ENCODE measurements at regions not wholly inside any gene's neighbourhood (a gene's known extent, or its start where the extent isn't known, plus 50 kb on each side); places are given as distances from the start of the nearest gene placed in this dataset.

DNA sequence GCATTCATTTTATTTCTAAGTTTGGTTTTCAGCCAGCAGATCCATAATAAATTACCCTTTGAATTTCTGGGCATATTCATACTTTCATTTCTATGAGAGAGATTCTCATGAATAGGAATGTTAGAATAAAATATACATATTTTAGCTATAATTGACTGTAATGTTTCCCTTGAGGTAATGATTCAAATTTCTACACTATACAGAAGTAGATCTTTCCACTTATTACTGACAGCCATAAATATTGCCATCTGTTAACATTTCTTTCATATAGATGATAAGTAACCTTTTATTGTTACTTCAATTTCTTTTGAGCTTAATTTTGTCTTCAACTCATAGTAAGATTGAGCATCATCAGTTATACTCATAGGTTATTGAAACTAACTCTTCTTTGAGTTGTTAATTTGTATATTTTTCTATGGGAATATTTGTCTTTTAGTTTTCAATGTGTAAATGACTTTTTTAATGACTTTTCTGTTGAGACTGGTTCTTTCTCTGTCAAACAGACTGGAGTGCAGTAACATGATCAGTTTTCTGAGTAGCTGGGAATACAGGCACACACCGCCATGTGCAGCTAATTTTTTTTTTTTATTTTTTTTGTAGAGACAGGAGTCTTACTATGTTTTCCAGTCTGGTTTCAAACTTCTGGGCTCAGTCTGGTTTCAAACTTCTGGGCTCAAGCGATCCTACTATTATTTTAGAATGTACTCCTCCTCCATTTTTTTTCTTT, 991.6 kb downstream of the SLC6A15 start:
- H3K27me3 Mint-ChIP-seq: no peaks in the 10 kb centered on the region
- DNase-seq: no peak
- POLR2A ChIA-PET: no interaction called here
- no peaks in the 10 kb centered on the region for H3K9me3 Mint-ChIP-seq
- CTCF ChIA-PET: no interaction called here
- intact Hi-C loops (cut with micrococcal nuclease): no loop called here
- ATAC-seq: no peak
- TF ChIP-seq, protein P1, sequence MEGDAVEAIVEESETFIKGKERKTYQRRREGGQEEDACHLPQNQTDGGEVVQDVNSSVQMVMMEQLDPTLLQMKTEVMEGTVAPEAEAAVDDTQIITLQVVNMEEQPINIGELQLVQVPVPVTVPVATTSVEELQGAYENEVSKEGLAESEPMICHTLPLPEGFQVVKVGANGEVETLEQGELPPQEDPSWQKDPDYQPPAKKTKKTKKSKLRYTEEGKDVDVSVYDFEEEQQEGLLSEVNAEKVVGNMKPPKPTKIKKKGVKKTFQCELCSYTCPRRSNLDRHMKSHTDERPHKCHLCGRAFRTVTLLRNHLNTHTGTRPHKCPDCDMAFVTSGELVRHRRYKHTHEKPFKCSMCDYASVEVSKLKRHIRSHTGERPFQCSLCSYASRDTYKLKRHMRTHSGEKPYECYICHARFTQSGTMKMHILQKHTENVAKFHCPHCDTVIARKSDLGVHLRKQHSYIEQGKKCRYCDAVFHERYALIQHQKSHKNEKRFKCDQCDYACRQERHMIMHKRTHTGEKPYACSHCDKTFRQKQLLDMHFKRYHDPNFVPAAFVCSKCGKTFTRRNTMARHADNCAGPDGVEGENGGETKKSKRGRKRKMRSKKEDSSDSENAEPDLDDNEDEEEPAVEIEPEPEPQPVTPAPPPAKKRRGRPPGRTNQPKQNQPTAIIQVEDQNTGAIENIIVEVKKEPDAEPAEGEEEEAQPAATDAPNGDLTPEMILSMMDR (IDR thresholded peaks at IDR 0.05): no peak
- H3K4me3 Mint-ChIP-seq: no peak overlapping the region
- no peaks in the 10 kb centered on the region for H3K4me1 Mint-ChIP-seq (ENCODE audit: low read depth)
- no peaks in the 10 kb centered on the region for H3K36me3 Mint-ChIP-seq (ENCODE audit: low read depth)
- no peak overlapping the region for H3K27ac Mint-ChIP-seq

DNA sequence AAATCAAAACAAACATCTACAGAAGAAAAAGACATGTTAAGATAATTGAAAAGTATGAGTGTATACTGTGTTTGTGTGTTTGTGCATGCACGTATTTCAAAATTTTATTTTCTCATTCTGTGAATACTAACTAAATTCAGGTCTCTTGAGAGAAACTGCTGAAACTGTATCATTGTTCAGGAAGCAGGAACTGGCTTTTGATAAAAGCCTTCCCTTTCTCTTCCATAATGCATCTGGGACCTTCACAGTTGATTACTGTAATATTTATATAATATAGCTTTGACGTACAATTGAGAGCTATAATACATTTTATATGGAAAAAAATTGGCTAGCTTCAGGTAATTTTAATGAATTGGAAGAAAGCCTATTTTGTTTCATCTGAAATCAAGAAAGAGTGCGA, 993.5 kb downstream of the SLC6A15 start:
- Mint-ChIP-seq H3K4me1 (ENCODE audit: low read depth) (no peaks in the 10 kb centered on the region), H3K27me3 (no peaks in the 10 kb centered on the region), H3K4me3 (no peak overlapping the region), H3K9me3 (no peaks in the 10 kb centered on the region), H3K36me3 (ENCODE audit: low read depth) (no peaks in the 10 kb centered on the region), H3K27ac (no peak overlapping the region)
- intact Hi-C loops (cut with micrococcal nuclease): no loop called here
- DNase-seq (no peak), ATAC-seq (no peak)
- TF ChIP-seq, protein P1 (IDR thresholded peaks at IDR 0.05): no peak
- ChIA-PET POLR2A (no interaction called here), CTCF (no interaction called here)

DNA sequence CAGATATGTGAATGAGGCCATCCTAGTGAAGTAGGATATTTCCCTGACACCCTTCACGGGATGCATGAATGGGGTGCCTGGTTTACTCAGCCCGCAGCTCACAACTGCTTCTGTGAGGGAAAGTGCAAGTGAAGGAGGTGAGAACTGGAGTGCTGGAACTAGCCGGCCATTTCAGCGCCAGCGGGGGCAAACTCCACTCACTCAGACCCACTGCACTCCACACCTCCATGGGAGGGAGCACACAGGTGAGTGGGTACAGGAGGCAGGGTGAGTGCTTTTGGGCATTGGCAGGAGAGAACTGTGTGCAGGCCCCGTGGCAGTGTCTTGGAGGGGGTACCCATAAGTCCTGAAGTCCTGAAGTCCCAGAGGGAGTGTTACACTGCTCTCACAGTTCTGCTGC, 1008.4 kb downstream of the SLC6A15 start:
- no peaks in the 10 kb centered on the region for H3K36me3 Mint-ChIP-seq (ENCODE audit: low read depth)
- DNase-seq (no peak), ATAC-seq (no peak)
- H3K27me3 Mint-ChIP-seq: no peaks in the 10 kb centered on the region
- intact Hi-C loops (cut with micrococcal nuclease): no loop called here
- H3K4me1 Mint-ChIP-seq (ENCODE audit: low read depth): no peaks in the 10 kb centered on the region
- ChIA-PET POLR2A (no interaction called here), CTCF (no interaction called here)
- H3K27ac Mint-ChIP-seq: no peak overlapping the region
- H3K9me3 Mint-ChIP-seq: peaks cover 6% of the 10 kb centered on the region
- TF ChIP-seq, protein P1 (IDR thresholded peaks at IDR 0.05): no peak
- H3K4me3 Mint-ChIP-seq: no peak overlapping the region

DNA sequence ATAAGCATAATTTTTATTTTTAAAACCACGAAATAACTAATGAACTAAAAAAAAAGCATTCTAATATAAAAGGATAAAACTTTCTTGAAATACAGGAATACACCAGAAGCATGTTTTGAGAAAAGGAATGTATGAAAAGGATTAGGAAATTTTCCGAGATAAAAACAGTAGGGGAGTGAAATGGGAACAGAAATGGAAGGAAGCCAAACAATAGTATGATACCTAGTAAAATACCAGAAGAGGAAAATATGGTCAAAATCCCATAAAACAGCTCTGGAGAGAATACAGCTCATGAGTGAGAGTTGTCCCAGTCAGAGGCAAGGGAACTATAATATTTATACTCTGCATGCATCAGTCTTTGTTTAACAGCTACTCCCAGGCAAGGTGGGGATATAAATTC, 1016.2 kb downstream of the SLC6A15 start:
- Mint-ChIP-seq H3K4me1 (ENCODE audit: low read depth) (no peaks in the 10 kb centered on the region), H3K27me3 (no peaks in the 10 kb centered on the region), H3K36me3 (ENCODE audit: low read depth) (no peaks in the 10 kb centered on the region), H3K27ac (no peak overlapping the region), H3K4me3 (no peak overlapping the region), H3K9me3 (peaks cover 14% of the 10 kb centered on the region)
- DNase-seq (no peak), ATAC-seq (no peak)
- POLR2A ChIA-PET: no interaction called here
- intact Hi-C loops (cut with micrococcal nuclease): no loop called here
- TF ChIP-seq, protein P1 (IDR thresholded peaks at IDR 0.05): no peak
- CTCF ChIA-PET: no interaction called here

DNA sequence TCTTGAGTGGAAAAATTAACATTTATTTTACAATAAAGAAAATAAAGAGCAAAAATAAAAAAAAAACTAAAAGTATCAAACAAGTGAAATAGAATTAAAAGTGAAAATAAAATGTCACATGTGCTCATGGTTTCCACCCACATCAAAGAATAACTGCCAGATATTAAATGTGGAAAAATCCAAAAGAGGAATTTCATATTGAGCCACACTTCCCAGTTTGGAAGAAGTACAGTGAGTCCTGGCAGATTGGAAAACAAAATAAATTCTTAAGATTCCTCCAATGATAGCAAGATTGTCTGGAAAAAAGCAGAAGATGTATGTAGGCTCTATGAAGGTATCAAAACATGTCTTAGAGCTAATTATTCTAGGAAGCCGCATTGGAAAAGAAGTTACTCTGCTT, 1019.5 kb downstream of the SLC6A15 start:
- intact Hi-C loops (cut with micrococcal nuclease): no loop called here
- Mint-ChIP-seq H3K36me3 (ENCODE audit: low read depth) (no peaks in the 10 kb centered on the region), H3K27me3 (no peaks in the 10 kb centered on the region), H3K27ac (no peak overlapping the region), H3K4me3 (no peak overlapping the region), H3K4me1 (ENCODE audit: low read depth) (no peaks in the 10 kb centered on the region), H3K9me3 (peaks cover 5% of the 10 kb centered on the region)
- no peak for ATAC-seq
- POLR2A ChIA-PET: no interaction called here
- CTCF ChIA-PET: no interaction called here
- TF ChIP-seq, protein P1 (IDR thresholded peaks at IDR 0.05): no peak
- DNase-seq: no peak

Measured in activated CD8-positive, alpha-beta T cell treated with anti-CD3 and anti-CD28 coated beads for 36 hours (primary cell).